Esophagus squamous epithelium (tissue), 5 donors: ENCODE measurements at regions not wholly inside any gene's neighbourhood (a gene's known extent, or its start where the extent isn't known, plus 50 kb on each side); places are given as distances from the start of the nearest gene placed in this dataset.

Experiments
- DNase-seq: peaks from one replicate; lab custom pipeline; 2025; lab: John Stamatoyannopoulos, UW
- H3K27ac ChIP-seq, 4 donors: fragments of 200-600 bp; sonication (generic); one replicate each; pipeline ENCODE4 v1.5.1; 2016 to 2019; ENCODE audit warnings: mild to moderate bottlenecking in 1 of 4
- H3K27me3 ChIP-seq, 4 donors: fragments of 200-600 bp; sonication (generic); 1 replicate in 3 of 4; 2 replicates in 1 of 4; pipeline versions ENCODE4 v1.5.1 to v1.6.0; 2017 to 2021; ENCODE audit warnings: antibody characterized with exemption in 1 of 4
- H3K36me3 ChIP-seq, 3 donors: fragments of 200-600 bp; sonication (generic); one replicate each; pipeline ENCODE4 v1.5.1; 2016 to 2019
- H3K4me1 ChIP-seq, 3 donors: fragments of 200-600 bp; sonication (generic); one replicate each; pipeline ENCODE4 v1.5.1; 2017 to 2019
- H3K4me3 ChIP-seq, 4 donors: fragments of 200-600 bp; sonication (generic); 1 replicate in 3 of 4; 2 replicates in 1 of 4; pipeline ENCODE4 v1.5.1; 2016 to 2019; ENCODE audit warnings: mild to moderate bottlenecking in 2 of 4, moderate library complexity in 1 of 4
- H3K9me3 ChIP-seq, 3 donors: fragments of 200-600 bp; sonication (generic); one replicate each; pipeline ENCODE4 v1.5.1; 2016 to 2019
- CTCF ChIP-seq, 6 experiments: fragments of 450-650 bp in 4 of 6; fragments of 200-600 bp in 2 of 6; sonication (generic) in 2 of 6; IDR thresholded peaks; one replicate each; pipeline ENCODE4 v1.5.1; 2016 to 2019; ENCODE audit warnings: antibody characterized with exemption in 6 of 6, mild to moderate bottlenecking in 4 of 6, moderate library complexity in 4 of 6
- POLR2A ChIP-seq, 4 donors: fragments of 450-650 bp; IDR thresholded peaks; one replicate each; pipeline ENCODE4 v1.6.1; 2017; ENCODE audit warnings: antibody characterized with exemption in 4 of 4, mild to moderate bottlenecking in 4 of 4, moderate library complexity in 3 of 4
- WGBS, 2 donors: methylation state at CpG; one replicate each; pipeline ENCODE4 v1.1.5; 2018; 5-methylcytosine and 5-hydroxymethylcytosine counted together
- intact Hi-C: fragments of 100-400 bp; cut with DNase I; formaldehyde crosslinking; loops from one replicate; pipeline ENCODE4 v1.15.0; 2022
- donor health status: DM: yes; HTN: yes; CAD: no.

- Histone ChIP-seq H3K27ac (no peak overlapping the region), H3K4me3 (no peak overlapping the region), H3K4me1 (peaks cover 0 to 10% (median 0%) of the 10 kb centered on the region in 3 donors), H3K36me3 (no peaks in the 10 kb centered on the region), H3K27me3 (peaks cover 0 to 3% (median 0%) of the 10 kb centered on the region in 4 donors), H3K9me3 (no peaks in the 10 kb centered on the region)
- 62 to 68% methylated on average over 3 of the region's 3 CpGs for WGBS, 2 donors
- TF ChIP-seq POLR2A (IDR thresholded peaks at IDR 0.05) (no peak), CTCF (IDR thresholded peaks at IDR 0.05) (no peak)
- intact Hi-C loops = no loop called here
- DNase-seq = no peak
Measured at GRCh38 chr9:21653091-21653490, 149.3 kb upstream of the MTAP start.

- Histone ChIP-seq H3K4me1 (peaks cover 0 to 10% (median 0%) of the 10 kb centered on the region in 3 donors), H3K27me3 (peaks cover 0 to 3% (median 0%) of the 10 kb centered on the region in 4 donors), H3K4me3 (no peak overlapping the region), H3K36me3 (no peaks in the 10 kb centered on the region), H3K27ac (no peak overlapping the region), H3K9me3 (no peaks in the 10 kb centered on the region)
- no peak for DNase-seq
- WGBS, 2 donors = 77 to 91% methylated on average over 1 of the region's 1 CpG
- intact Hi-C loops = no loop called here
- TF ChIP-seq POLR2A (IDR thresholded peaks at IDR 0.05) (no peak), CTCF (IDR thresholded peaks at IDR 0.05) (no peak)
Measured at GRCh38 chr9:21653589-21653988, 148.8 kb upstream of the MTAP start.

GRCh38 chr9:21656776-21657674 lies 145.4 kb upstream of the MTAP start:
- intact Hi-C loops = no loop called here
- WGBS, 2 donors = 14 to 34% methylated on average over 2 of the region's 2 CpGs

GRCh38 chr9:21657966-21658667 lies 144.3 kb upstream of the MTAP start:
- no peak for DNase-seq
- H3K9me3 ChIP-seq = no peaks in the 10 kb centered on the region

More at GRCh38 chr9:21656776-21657674, 145.4 kb upstream of the MTAP start:
- Histone ChIP-seq H3K9me3 (no peaks in the 10 kb centered on the region), H3K4me1 (peaks cover 0 to 10% (median 0%) of the 10 kb centered on the region in 3 donors), H3K36me3 (no peaks in the 10 kb centered on the region), H3K4me3 (no peak overlapping the region), H3K27ac (no peak overlapping the region), H3K27me3 (peaks cover 0 to under 1% (median 0%) of the 10 kb centered on the region in 4 donors)
- TF ChIP-seq CTCF (IDR thresholded peaks at IDR 0.05) = no peak
- no peak for TF ChIP-seq POLR2A (IDR thresholded peaks at IDR 0.05)
- no peak for DNase-seq

More at GRCh38 chr9:21657966-21658667, 144.3 kb upstream of the MTAP start:
- H3K27me3 ChIP-seq = no peaks in the 10 kb centered on the region
- 60 to 76% methylated on average over 2 of the region's 2 CpGs for WGBS, 2 donors
- intact Hi-C loops = no loop called here
- H3K36me3 ChIP-seq = no peaks in the 10 kb centered on the region
- peaks cover 0 to 10% (median 0%) of the 10 kb centered on the region in 3 donors for H3K4me1 ChIP-seq
- no peak overlapping the region for H3K4me3 ChIP-seq
- TF ChIP-seq POLR2A (IDR thresholded peaks at IDR 0.05) (no peak), CTCF (IDR thresholded peaks at IDR 0.05) (no peak)
- H3K27ac ChIP-seq = no peak overlapping the region
